ENCODE measurements at regions not wholly inside any gene's neighbourhood (a gene's known extent, or its start where the extent isn't known, plus 50 kb on each side); places are given as distances from the start of the nearest gene placed in this dataset.
A peak's percentile ranks its signal among the peaks of the same experiment; 100 is the strongest.
"Not testable (repeated sequence)": the region's sequence is repeated elsewhere in the genome, so short reads cannot be mapped to it uniquely, and the experiment has no call there.

DNA sequence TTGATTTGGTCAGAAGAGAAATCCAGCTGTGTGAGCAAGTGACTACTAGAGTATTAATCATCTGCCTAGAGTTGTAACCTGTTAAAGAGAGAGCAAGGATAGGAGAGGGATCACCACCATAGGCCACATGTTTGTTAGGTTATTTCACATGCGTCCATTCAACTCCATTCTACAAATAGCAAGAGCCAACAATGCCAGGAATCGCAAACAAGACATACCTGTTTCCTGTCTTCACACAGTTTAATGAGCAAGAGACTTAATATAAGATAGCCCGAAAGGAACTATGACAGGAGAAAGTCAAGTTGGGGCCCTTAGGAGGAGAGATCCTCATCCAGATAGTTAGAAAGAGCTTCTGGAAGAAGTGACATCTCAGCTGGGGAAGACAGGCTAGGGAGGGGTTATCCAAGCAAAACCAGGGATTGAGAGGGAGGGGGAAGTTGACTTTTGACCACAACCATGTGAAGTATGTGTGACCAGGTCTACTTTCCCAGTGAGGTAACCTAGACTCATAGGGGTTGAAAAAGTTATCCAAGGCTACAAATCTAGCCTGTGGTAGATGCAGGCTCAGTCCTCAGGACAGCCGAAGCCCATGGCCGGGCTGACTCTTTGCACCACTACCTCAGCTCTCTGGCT, 147.4 kb downstream of the ALDH8A1 start:
- peak overlapping the region in 2 of 3 experiments; percentile 0 to 32 for H3K27ac Mint-ChIP-seq
- peaks cover 4% of the 10 kb centered on the region for H3K27me3 Mint-ChIP-seq (ENCODE audit: low read depth)
- no peaks in the 10 kb centered on the region for H3K36me3 Mint-ChIP-seq (ENCODE audit: low read depth)
- H3K9me3 Mint-ChIP-seq = no peaks in the 10 kb centered on the region
- no peak overlapping the region for H3K4me3 Mint-ChIP-seq
- peaks cover 30% of the 10 kb centered on the region for H3K4me1 Mint-ChIP-seq
- TF ChIP-seq, protein P1, sequence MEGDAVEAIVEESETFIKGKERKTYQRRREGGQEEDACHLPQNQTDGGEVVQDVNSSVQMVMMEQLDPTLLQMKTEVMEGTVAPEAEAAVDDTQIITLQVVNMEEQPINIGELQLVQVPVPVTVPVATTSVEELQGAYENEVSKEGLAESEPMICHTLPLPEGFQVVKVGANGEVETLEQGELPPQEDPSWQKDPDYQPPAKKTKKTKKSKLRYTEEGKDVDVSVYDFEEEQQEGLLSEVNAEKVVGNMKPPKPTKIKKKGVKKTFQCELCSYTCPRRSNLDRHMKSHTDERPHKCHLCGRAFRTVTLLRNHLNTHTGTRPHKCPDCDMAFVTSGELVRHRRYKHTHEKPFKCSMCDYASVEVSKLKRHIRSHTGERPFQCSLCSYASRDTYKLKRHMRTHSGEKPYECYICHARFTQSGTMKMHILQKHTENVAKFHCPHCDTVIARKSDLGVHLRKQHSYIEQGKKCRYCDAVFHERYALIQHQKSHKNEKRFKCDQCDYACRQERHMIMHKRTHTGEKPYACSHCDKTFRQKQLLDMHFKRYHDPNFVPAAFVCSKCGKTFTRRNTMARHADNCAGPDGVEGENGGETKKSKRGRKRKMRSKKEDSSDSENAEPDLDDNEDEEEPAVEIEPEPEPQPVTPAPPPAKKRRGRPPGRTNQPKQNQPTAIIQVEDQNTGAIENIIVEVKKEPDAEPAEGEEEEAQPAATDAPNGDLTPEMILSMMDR (IDR thresholded peaks at IDR 0.05; ENCODE audit: unreplicated experiment in 3 of 3) = no peak

DNA sequence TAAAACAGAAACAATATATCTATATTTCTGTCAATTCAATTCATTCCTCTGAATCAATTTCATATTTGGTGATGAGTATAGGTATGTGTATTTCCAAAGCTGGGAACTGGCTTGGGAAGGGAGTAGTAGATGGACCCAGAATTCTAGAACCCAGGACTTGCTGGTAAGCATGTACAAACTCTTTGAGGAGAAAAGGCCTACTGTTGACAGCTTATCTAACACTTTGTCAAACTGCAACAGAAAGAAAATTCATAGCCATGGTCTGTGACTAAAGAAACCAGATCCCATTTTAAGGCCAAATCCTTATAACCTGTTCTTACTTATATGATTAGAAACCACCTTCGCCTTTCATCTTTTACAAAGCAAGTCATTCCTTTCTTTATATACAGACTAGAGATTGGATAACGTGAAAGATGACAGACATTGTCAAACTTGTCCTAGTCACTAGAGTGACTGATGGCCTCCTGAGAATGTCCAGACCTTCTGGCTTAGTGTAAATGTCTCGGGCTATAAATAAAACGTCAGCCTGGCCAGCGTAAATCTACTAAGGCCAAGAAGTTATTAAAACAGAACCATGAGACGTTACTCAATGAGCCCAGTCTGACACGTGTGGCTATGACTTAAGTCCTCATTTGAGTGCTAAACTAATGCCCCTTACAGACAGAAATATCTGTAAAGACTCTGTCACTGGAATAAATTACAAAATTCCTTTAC, 152.3 kb downstream of the ALDH8A1 start:
- Mint-ChIP-seq H3K9me3 (peaks cover 12% of the 10 kb centered on the region), H3K36me3 (ENCODE audit: low read depth) (peaks cover 4% of the 10 kb centered on the region), H3K27me3 (ENCODE audit: low read depth) (peaks cover 7% of the 10 kb centered on the region), H3K27ac (peak overlapping the region in 1 of 3 experiments; percentile 26), H3K4me1 (peaks cover 21% of the 10 kb centered on the region), H3K4me3 (no peak overlapping the region)
- TF ChIP-seq, protein P1 (IDR thresholded peaks at IDR 0.05; ENCODE audit: unreplicated experiment in 3 of 3) = no peak

DNA sequence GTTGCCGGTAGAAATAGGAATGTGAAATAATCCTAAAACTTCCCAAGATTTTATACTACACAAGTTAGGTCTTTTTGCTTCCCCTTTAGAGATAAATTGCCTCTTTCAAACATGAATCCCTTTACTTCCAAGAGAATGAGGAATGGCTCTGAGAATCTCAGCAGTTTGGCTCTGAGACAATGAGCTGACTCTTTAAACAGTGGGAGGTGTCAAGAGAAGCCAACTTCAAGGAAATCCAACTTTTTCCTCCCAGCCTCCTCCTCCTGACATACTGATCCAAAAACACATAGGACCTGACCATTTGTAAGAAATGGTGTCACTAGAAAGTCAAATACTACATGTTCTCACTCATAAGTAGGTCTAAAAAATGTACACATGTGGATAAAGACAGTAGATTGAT, 154.2 kb downstream of the ALDH8A1 start:
- H3K4me1 Mint-ChIP-seq = peaks cover 17% of the 10 kb centered on the region
- TF ChIP-seq, protein P1 (IDR thresholded peaks at IDR 0.05; ENCODE audit: unreplicated experiment in 3 of 3) = no peak
- H3K27me3 Mint-ChIP-seq (ENCODE audit: low read depth) = peaks cover 6% of the 10 kb centered on the region
- peak overlapping the region in 1 of 3 experiments; percentile 10 for H3K4me3 Mint-ChIP-seq
- H3K9me3 Mint-ChIP-seq = peaks cover 29% of the 10 kb centered on the region
- H3K27ac Mint-ChIP-seq = peak overlapping the region in 2 of 3 experiments; percentile 66 to 68
- peaks cover 6% of the 10 kb centered on the region for H3K36me3 Mint-ChIP-seq (ENCODE audit: low read depth)

GRCh38 chr6:134795001-134795400, 154.9 kb downstream of the ALDH8A1 start:
- Mint-ChIP-seq H3K36me3 (ENCODE audit: low read depth) (peaks cover 6% of the 10 kb centered on the region), H3K27me3 (ENCODE audit: low read depth) (peaks cover 6% of the 10 kb centered on the region), H3K4me3 (no peak overlapping the region), H3K4me1 (peaks cover 17% of the 10 kb centered on the region), H3K9me3 (peaks cover 35% of the 10 kb centered on the region), H3K27ac (peak overlapping the region in 1 of 3 experiments; percentile 66)
- TF ChIP-seq, protein P1 (IDR thresholded peaks at IDR 0.05; ENCODE audit: unreplicated experiment in 3 of 3) = no peak

DNA sequence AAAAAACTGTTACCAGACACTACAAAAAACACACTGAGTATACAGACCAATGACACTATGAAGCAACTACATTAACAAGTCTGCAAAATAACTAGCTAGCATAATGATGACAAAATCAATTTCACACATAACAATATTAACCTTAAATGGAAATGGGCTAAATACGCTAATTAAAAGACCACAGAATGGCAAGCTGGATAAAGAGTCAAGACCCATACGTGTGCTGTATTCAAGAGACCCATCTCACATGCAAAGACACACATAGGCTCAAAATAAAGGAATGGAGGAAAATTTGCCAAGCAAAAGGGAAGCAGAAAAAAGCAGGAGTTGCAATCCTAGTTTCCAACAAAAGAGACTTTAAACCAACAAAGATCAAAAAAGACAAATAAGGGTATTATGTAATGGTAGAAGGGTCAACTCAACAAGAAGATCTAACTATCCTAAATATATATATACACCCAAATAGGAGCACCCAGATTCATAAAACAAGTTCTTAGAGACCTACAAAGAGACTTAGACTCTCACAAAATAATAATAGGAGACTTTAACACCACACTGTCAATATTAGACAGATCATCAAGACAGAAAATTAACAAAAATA, 158.6 kb downstream of the ALDH8A1 start:
- not testable (repeated sequence) for H3K4me3 Mint-ChIP-seq; H3K27ac Mint-ChIP-seq; H3K4me1 Mint-ChIP-seq; H3K27me3 Mint-ChIP-seq (ENCODE audit: low read depth); H3K36me3 Mint-ChIP-seq (ENCODE audit: low read depth)
- H3K9me3 Mint-ChIP-seq = peaks cover 35% of the 10 kb centered on the region

DNA sequence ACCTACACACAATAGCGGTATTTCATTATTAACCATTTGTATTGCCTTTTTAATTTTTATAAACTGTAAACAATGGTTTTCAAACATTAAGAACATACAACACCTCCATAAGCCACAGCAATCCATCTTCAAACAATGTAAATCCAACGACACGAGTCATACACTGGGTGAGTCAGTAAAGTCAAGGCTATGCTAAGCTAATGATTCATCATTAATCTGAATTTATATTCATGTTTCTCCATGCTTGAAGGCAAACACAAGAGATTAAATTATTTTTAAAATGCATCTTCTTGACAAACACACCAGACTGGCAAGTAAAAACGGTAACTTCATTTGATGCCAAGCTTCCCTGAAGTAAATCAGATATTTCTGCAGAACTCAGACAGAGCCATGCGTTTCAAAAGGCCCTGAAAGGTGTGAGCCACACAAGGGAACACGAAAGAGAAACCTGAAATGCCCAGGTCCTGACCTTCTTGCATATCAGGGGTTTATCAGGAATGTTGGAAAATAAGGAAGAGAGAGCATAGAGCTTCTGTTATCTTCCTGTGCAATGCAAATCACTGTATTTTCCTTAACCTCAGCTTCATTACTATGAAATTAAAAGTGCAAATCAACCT, 162.5 kb downstream of the ALDH8A1 start:
- H3K36me3 Mint-ChIP-seq (ENCODE audit: low read depth) = peaks cover under 1% of the 10 kb centered on the region
- H3K4me1 Mint-ChIP-seq = no peaks in the 10 kb centered on the region
- TF ChIP-seq, protein P1 (IDR thresholded peaks at IDR 0.05; ENCODE audit: unreplicated experiment in 3 of 3) = no peak
- H3K27me3 Mint-ChIP-seq (ENCODE audit: low read depth) = no peaks in the 10 kb centered on the region
- H3K4me3 Mint-ChIP-seq = no peak overlapping the region
- peaks cover 21% of the 10 kb centered on the region for H3K9me3 Mint-ChIP-seq
- H3K27ac Mint-ChIP-seq = no peak overlapping the region
